ENCODE measurements at regions not wholly inside any gene's neighbourhood (a gene's known extent, or its start where the extent isn't known, plus 50 kb on each side); places are given as distances from the start of the nearest gene placed in this dataset.

- Histone ChIP-seq H3K27me3 (no peaks in the 10 kb centered on the region), H3K4me3 (no peak overlapping the region), H3K4me1 (no peaks in the 10 kb centered on the region), H3K36me3 (no peaks in the 10 kb centered on the region), H3K9me3 (no peaks in the 10 kb centered on the region), H3K27ac (no peak overlapping the region)
- no peak for TF ChIP-seq CTCF (IDR thresholded peaks at IDR 0.05)
- DNase-seq (ENCODE audit: low spot score in 2 of 2) = no peak
- intact Hi-C loops (cut with DNase I) = no loop called here
Measured at GRCh38 chr15:69891606-69892005, 206.1 kb downstream of the TLE3 start.

GRCh38 chr15:69892351-69892750, 205.4 kb downstream of the TLE3 start:
- Histone ChIP-seq H3K9me3 (no peaks in the 10 kb centered on the region), H3K4me1 (no peaks in the 10 kb centered on the region), H3K27me3 (no peaks in the 10 kb centered on the region), H3K27ac (no peak overlapping the region), H3K4me3 (no peak overlapping the region), H3K36me3 (no peaks in the 10 kb centered on the region)
- intact Hi-C loops (cut with DNase I) = no loop called here
- DNase-seq (ENCODE audit: low spot score in 2 of 2) = no peak
- no peak for TF ChIP-seq CTCF (IDR thresholded peaks at IDR 0.05)

DNA sequence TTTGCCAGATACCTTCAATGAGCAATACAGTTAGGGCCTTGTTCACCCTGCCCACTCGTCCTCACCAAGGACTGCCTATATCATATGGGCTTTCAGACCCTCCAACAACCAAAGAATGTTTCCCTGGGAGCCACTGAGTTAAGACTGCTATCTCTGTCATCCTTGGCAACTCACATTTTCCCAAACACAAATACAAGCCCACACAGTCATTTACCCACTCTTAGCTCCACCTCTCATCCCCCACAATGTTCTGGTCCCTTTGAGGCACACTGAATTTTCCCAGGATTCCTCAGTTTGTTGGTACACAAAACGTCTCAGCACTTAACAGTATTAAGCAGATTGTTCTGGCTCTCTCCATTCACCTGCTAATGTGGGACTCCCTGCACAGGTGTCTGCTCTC, 204.6 kb downstream of the TLE3 start:
- Histone ChIP-seq H3K27me3 (no peaks in the 10 kb centered on the region), H3K4me3 (no peak overlapping the region), H3K4me1 (no peaks in the 10 kb centered on the region), H3K9me3 (no peaks in the 10 kb centered on the region), H3K27ac (no peak overlapping the region), H3K36me3 (no peaks in the 10 kb centered on the region)
- DNase-seq (ENCODE audit: low spot score in 2 of 2) = no peak
- no peak for TF ChIP-seq CTCF (IDR thresholded peaks at IDR 0.05)
- intact Hi-C loops (cut with DNase I) = no loop called here

DNA sequence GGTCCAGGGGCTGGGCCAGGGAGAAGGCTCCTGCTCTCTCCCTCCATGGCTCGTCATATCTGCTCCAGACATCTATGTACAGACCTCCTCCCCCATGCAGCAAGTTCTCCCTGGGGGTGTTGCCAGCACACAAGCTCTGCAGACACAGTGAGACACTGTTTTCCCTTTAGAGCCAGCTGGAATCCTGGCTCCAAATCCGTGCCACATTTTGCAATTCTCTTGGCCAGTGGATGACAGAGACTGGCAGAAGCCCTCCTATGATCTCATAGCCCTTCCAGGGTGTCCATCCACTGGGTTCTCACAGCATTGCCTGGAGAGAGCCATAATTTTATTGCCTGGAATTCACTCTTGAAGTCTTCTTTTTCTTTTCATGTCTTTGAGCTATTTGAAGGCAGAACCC, 203.9 kb downstream of the TLE3 start:
- Histone ChIP-seq H3K36me3 (no peaks in the 10 kb centered on the region), H3K27ac (no peak overlapping the region), H3K27me3 (no peaks in the 10 kb centered on the region), H3K9me3 (no peaks in the 10 kb centered on the region), H3K4me3 (no peak overlapping the region), H3K4me1 (no peaks in the 10 kb centered on the region)
- no peak for DNase-seq (ENCODE audit: low spot score in 2 of 2)
- TF ChIP-seq CTCF (IDR thresholded peaks at IDR 0.05) = no peak
- intact Hi-C loops (cut with DNase I) = no loop called here

DNA sequence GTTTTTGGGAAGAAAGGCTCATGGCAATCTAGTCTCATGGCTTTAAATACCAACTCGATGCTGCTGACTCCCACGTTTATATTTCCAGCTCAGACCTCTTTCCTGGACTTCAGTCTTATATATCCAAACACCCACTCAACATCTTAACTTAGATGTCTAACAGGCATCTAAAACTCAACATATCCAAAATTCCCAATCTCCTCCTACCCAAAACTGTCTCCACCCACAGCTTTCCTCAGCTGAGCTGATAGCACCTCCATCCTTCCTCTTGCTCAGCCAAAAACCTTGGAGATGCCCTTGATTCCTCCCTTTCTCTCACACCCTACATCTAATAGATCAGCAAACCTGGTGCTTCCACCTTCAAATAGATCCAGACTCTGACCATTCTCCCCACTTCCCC, 202.5 kb downstream of the TLE3 start:
- H3K27ac ChIP-seq = no peak overlapping the region
- H3K36me3 ChIP-seq = no peaks in the 10 kb centered on the region
- no peak for DNase-seq (ENCODE audit: low spot score in 2 of 2)
- H3K27me3 ChIP-seq = no peaks in the 10 kb centered on the region
- H3K4me3 ChIP-seq = no peak overlapping the region
- H3K4me1 ChIP-seq = no peaks in the 10 kb centered on the region
- H3K9me3 ChIP-seq = no peaks in the 10 kb centered on the region
- intact Hi-C loops (cut with DNase I) = no loop called here
- TF ChIP-seq CTCF (IDR thresholded peaks at IDR 0.05) = no peak

- H3K36me3 ChIP-seq = no peaks in the 10 kb centered on the region
- TF ChIP-seq CTCF (IDR thresholded peaks at IDR 0.05) = no peak
- no peaks in the 10 kb centered on the region for H3K9me3 ChIP-seq
- no peak for DNase-seq (ENCODE audit: low spot score in 2 of 2)
- H3K4me1 ChIP-seq = no peaks in the 10 kb centered on the region
- no peaks in the 10 kb centered on the region for H3K27me3 ChIP-seq
- H3K4me3 ChIP-seq = no peak overlapping the region
- intact Hi-C loops (cut with DNase I) = no loop called here
- H3K27ac ChIP-seq = no peak overlapping the region
Measured at GRCh38 chr15:69896606-69897005, 201.1 kb downstream of the TLE3 start.
